ENCODE measurements at regions not wholly inside any gene's neighbourhood (a gene's known extent, or its start where the extent isn't known, plus 50 kb on each side); places are given as distances from the start of the nearest gene placed in this dataset.

DNA sequence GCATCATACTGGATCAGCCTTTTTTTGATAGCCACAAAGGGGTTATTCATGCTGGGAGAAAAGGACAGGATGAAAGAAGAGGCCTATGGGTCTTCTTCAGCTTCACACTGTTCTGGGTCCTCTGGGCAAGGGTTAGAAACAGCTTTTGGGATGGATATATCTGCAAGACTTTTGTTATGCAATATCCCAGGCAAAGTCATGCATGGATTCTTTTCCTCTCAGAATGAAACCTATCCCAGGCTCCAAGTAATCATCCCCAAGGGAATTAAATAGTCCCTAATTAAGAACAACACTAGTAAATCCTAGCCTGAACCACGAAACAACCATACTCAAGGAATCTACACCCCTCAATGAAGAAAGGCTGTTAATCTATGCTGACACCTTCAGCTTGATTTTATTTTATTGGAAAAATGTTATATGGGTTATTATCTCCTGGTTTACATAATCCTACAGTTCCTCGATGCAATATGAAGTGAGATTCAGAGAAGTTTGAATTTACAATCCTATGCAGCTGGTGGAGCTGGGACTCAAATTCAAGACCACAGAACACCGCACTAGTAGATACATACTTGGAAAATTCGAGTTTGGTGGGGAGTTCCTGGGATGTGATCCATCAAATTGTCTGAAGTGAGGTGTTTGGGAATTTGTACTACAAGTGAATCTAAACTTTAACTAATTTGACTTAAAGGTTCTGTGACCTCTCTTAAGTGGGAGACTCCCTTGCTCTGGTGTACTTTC lies 338.6 kb downstream of the TBX15 start:
- no peaks in the 10 kb centered on the region for H3K9me3 ChIP-seq
- H3K27ac ChIP-seq: no peak overlapping the region
- no peaks in the 10 kb centered on the region for H3K36me3 ChIP-seq
- DNase-seq (no peak), ATAC-seq (no peak)
- H3K27me3 ChIP-seq: no peaks in the 10 kb centered on the region
- no peak for TF ChIP-seq POLR2A (IDR thresholded peaks at IDR 0.05)
- TF ChIP-seq, protein P1, sequence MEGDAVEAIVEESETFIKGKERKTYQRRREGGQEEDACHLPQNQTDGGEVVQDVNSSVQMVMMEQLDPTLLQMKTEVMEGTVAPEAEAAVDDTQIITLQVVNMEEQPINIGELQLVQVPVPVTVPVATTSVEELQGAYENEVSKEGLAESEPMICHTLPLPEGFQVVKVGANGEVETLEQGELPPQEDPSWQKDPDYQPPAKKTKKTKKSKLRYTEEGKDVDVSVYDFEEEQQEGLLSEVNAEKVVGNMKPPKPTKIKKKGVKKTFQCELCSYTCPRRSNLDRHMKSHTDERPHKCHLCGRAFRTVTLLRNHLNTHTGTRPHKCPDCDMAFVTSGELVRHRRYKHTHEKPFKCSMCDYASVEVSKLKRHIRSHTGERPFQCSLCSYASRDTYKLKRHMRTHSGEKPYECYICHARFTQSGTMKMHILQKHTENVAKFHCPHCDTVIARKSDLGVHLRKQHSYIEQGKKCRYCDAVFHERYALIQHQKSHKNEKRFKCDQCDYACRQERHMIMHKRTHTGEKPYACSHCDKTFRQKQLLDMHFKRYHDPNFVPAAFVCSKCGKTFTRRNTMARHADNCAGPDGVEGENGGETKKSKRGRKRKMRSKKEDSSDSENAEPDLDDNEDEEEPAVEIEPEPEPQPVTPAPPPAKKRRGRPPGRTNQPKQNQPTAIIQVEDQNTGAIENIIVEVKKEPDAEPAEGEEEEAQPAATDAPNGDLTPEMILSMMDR (IDR thresholded peaks at IDR 0.05): no peak
- 37% methylated on average over 4 of the region's 4 CpGs for WGBS (ENCODE audit: insufficient coverage, low coverage, low lambda C conversion rate, missing lambda C conversion rate)
- intact Hi-C loops (cut with DNase I): no loop called here
- H3K4me1 ChIP-seq: no peaks in the 10 kb centered on the region
- no peak overlapping the region for H3K4me3 ChIP-seq

DNA sequence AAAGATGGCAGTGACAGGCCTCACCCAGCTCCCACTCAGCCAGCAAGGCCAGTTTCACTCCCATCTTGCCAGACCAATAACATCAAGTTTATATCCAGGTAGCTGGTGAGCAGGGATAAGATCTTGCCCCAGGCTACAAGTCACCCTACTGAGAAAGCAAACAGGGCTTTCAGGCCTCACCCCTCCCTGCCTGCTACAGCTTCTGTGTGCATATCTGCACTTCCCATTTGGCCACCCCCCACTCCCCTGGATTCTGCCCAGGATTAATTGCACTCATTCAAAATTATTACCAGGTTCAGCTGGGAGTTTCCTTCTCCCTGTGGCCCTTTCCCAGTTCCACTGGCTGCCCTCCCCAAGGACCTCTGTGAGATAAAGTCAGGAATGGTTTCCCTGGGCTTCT lies 352.1 kb downstream of the TBX15 start:
- Histone ChIP-seq H3K4me1 (no peaks in the 10 kb centered on the region), H3K27ac (no peak overlapping the region), H3K36me3 (no peaks in the 10 kb centered on the region), H3K4me3 (no peak overlapping the region), H3K9me3 (no peaks in the 10 kb centered on the region), H3K27me3 (no peaks in the 10 kb centered on the region)
- TF ChIP-seq, protein P1 (IDR thresholded peaks at IDR 0.05): no peak
- no peak for TF ChIP-seq POLR2A (IDR thresholded peaks at IDR 0.05)
- ATAC-seq: no peak
- DNase-seq: no peak
- intact Hi-C loops (cut with DNase I): no loop called here

DNA sequence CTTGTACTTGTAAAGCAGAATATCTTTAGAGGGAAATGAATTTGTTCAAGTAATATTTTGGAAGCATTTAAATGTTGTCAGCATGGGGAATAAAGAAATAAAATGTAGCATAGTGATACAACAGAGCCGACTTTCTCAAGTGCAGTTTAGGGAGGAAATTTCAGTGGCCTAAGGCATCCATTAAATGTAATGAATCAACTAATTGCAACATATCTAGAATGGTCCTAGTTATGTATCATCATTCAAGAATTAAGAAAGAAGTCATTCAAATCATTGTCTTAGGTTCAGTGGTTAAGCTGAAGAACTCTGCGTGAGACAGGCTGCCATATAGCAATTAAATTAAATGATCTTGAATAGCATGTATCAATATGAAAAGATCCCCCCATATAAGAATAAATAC lies 360.7 kb downstream of the TBX15 start:
- ATAC-seq (no peak), DNase-seq (no peak)
- no peaks in the 10 kb centered on the region for H3K27me3 ChIP-seq
- H3K9me3 ChIP-seq: no peaks in the 10 kb centered on the region
- H3K36me3 ChIP-seq: no peaks in the 10 kb centered on the region
- H3K4me1 ChIP-seq: no peaks in the 10 kb centered on the region
- intact Hi-C loops (cut with DNase I): no loop called here
- no peak overlapping the region for H3K27ac ChIP-seq
- no peak overlapping the region for H3K4me3 ChIP-seq
- TF ChIP-seq, protein P1 (IDR thresholded peaks at IDR 0.05): no peak
- no peak for TF ChIP-seq POLR2A (IDR thresholded peaks at IDR 0.05)
- WGBS (ENCODE audit: insufficient coverage, low coverage, low lambda C conversion rate, missing lambda C conversion rate): 68% methylated on average over 2 of the region's 2 CpGs

DNA sequence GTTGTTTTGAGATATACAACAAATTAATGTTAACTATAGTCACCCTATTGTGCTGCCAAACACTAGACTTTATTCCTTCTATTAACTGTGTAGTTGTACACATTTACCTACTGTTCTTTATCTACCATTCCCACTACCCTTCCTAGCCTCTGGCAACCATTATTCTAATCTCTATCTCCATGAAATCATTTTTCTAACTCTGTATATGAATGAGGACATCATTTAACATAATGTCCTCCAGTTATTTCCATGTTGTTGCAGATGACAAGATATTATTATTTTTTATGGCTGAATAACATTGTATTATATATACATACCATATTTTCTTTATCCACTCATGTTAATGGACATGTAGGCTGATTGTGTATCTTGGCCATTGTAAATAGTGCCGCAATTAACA lies 366.3 kb downstream of the TBX15 start:
- DNase-seq (no peak), ATAC-seq (no peak)
- H3K4me3 ChIP-seq: no peak overlapping the region
- intact Hi-C loops (cut with DNase I): no loop called here
- no peaks in the 10 kb centered on the region for H3K4me1 ChIP-seq
- 45% methylated on average over 1 of the region's 1 CpG for WGBS (ENCODE audit: insufficient coverage, low coverage, low lambda C conversion rate, missing lambda C conversion rate)
- TF ChIP-seq, protein P1 (IDR thresholded peaks at IDR 0.05): no peak
- no peaks in the 10 kb centered on the region for H3K9me3 ChIP-seq
- H3K36me3 ChIP-seq: no peaks in the 10 kb centered on the region
- no peak overlapping the region for H3K27ac ChIP-seq
- no peaks in the 10 kb centered on the region for H3K27me3 ChIP-seq
